Activated naive CD4-positive, alpha-beta T cell treated with anti-CD3 and anti-CD28 coated beads, Interleukin-2, amount 10 ng/mL, durations not matched to agents 7 days and 5 days (primary cell): ENCODE measurements at regions not wholly inside any gene's neighbourhood (a gene's known extent, or its start where the extent isn't known, plus 50 kb on each side); places are given as distances from the start of the nearest gene placed in this dataset.
"Not testable (repeated sequence)": the region's sequence is repeated elsewhere in the genome, so short reads cannot be mapped to it uniquely, and the experiment has no call there.

Source experiments
- CTCF ChIA-PET: fragments of 350-600 bp; sonication (Branson Sonifier 250); formaldehyde crosslinking; loops from one replicate; lab custom pipeline; 2021; ENCODE audit warnings: antibody characterized with exemption; lab: Charles Lee
- DNase-seq: peaks from one replicate; pipeline ENCODE4 v3.0.0-alpha.2; 2020
- H3K27ac Mint-ChIP-seq: one replicate; pipeline ENCODE4 v1.8.0; 2021; ENCODE audit warnings: mild to moderate bottlenecking, moderate library complexity, mixed read lengths
- H3K27me3 Mint-ChIP-seq: one replicate; pipeline ENCODE4 v1.8.0; 2021; ENCODE audit warnings: mild to moderate bottlenecking, mixed read lengths
- H3K36me3 Mint-ChIP-seq: one replicate; pipeline ENCODE4 v1.8.0; 2021; ENCODE audit warnings: mixed read lengths
- H3K4me1 Mint-ChIP-seq: one replicate; pipeline ENCODE4 v1.8.0; 2021; ENCODE audit warnings: mixed read lengths
- H3K4me3 Mint-ChIP-seq: one replicate; pipeline ENCODE4 v1.8.0; 2021; ENCODE audit warnings: mild to moderate bottlenecking, moderate library complexity, mixed read lengths
- H3K9me3 Mint-ChIP-seq: one replicate; pipeline ENCODE4 v1.8.0; 2021; ENCODE audit warnings: mixed read lengths

DNA sequence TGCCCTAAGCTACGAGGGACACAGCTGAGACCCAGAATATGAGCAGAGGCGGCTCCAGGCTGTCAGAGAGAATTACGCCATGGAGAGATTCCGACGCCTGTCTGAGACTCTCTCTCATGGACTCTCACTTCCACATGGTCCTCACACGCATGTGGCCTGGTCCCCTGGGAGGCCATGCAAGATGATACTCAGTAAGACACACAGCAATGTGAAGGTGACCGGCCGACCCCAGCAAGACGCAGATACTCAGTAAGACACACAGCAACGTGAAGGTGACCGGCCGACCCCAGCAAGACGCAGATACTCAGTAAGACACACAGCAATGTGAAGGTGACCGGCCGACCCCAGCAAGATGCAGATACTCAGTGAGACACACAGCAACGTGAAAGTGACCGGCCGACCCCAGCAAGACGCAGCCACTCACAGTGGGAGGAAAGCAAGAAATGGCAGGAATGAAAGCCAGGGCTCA lies 400.8 kb upstream of the MYT1L start:
- CTCF ChIA-PET, result no interaction called here
- no peak overlapping the region for H3K27ac Mint-ChIP-seq
- no peak overlapping the region for H3K4me3 Mint-ChIP-seq
- DNase-seq, result no peak
- no peaks in the 10 kb centered on the region for H3K27me3 Mint-ChIP-seq
- H3K4me1 Mint-ChIP-seq, result no peaks in the 10 kb centered on the region
- H3K9me3 Mint-ChIP-seq, result no peaks in the 10 kb centered on the region
- H3K36me3 Mint-ChIP-seq, result no peaks in the 10 kb centered on the region

DNA sequence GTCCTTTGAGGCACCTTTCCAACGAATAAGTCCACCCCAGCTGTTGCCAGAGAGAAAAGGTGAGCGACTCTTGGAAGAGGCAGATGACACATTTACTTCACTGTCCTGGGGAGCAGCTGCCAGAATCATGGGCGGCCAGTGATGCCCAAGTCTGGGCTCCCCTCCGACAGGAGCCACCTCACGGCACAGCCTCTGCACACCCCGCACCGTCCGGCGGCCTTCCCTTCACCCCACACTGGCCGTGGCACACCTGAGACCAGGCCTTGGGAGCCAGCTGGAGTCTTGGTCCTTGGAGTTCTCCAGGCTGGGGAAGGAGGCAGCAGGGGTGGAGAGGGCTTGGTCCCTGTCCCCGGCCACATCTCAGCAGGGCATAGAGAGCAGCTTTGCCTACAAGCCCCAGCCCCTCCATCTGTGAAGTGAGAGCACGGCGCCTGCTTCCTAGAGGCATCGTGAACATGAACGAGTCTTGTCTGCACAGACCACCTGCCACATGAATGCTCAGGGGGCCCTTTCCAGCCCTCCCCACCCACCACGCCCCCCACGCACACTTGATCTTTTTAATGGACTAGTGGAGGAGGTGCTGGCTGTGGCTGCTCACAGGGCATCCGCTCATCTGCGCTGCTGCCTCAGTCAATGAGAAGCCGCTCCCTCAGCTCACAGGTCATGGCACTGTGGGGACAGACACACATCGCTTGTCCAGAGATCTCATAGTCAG lies 400.2 kb upstream of the MYT1L start:
- CTCF ChIA-PET, result no interaction called here
- no peak overlapping the region for H3K4me3 Mint-ChIP-seq
- no peaks in the 10 kb centered on the region for H3K27me3 Mint-ChIP-seq
- no peaks in the 10 kb centered on the region for H3K36me3 Mint-ChIP-seq
- no peak overlapping the region for H3K27ac Mint-ChIP-seq
- no peak for DNase-seq
- no peaks in the 10 kb centered on the region for H3K4me1 Mint-ChIP-seq
- no peaks in the 10 kb centered on the region for H3K9me3 Mint-ChIP-seq

DNA sequence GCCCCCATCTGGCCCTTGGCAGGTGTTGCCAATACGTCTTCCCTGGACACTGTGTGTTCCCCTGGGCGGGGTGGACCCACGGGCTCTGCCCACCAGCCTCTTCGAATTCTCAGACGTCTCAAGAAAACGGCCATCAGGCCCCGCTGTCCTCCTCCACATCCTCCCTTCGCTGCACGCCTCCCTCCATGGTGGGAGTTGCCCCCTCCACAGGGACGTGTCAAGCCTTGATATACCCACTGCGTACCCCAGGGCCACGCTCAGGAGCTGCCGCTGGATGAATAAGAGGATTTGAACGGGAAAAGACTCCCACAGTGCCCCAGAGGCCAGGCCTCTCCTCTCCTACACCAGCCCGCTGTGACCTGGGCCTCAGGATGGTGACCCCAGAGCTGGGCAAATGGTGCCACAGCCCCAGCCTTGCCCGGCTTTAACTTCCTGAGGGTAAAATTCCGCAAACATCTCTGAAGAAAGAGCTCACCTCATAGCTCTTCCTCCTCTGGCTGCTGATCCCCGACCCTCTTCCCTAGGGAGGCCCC lies 399.3 kb upstream of the MYT1L start:
- CTCF ChIA-PET, result no interaction called here
- no peaks in the 10 kb centered on the region for H3K36me3 Mint-ChIP-seq
- no peak overlapping the region for H3K4me3 Mint-ChIP-seq
- no peaks in the 10 kb centered on the region for H3K27me3 Mint-ChIP-seq
- no peak overlapping the region for H3K27ac Mint-ChIP-seq
- DNase-seq, result no peak
- no peaks in the 10 kb centered on the region for H3K9me3 Mint-ChIP-seq
- no peaks in the 10 kb centered on the region for H3K4me1 Mint-ChIP-seq

DNA sequence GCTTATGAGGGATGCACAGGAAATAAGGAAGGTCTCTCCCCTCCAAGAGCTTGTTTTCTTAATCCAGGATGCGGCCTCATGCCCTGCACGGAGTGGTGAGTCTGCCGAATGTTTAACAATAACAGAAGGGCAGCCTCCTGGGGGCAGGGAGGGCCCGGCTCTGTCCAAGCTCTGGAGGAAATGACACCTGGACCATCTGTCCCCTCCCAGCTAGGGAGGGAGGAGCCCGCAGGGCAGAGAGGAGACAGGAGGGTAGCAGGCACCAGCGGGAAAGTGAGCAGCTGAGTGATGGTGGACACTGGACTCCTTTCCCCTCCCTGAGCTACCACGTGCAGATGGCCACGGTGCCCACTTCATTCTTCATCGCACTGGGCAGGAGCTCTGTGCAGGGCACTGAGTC lies 398.2 kb upstream of the MYT1L start:
- Mint-ChIP-seq H3K9me3 (no peaks in the 10 kb centered on the region), H3K36me3 (no peaks in the 10 kb centered on the region), H3K27ac (no peak overlapping the region), H3K27me3 (no peaks in the 10 kb centered on the region), H3K4me3 (no peak overlapping the region), H3K4me1 (no peaks in the 10 kb centered on the region)
- CTCF ChIA-PET, result no interaction called here
- DNase-seq, result no peak

DNA sequence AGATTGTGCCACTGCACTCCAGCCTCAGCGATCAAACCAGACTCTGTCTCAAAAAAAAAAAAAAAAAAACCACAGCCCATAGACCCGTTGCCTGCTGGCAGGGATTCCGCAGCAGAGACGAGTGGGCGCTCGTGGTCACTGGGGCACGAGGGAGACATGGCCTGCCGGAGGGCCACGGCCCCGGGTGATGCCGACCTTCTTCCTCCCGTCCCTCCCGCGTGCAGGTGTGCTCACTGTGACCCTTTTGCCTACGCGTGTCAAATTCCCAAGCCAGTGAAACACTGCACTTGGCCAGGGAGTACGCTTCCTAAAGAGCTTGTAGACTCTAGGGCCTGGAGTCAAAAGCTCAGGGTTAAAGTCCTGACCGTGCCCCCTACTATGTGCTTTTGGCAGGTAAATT lies 397.6 kb upstream of the MYT1L start:
- Mint-ChIP-seq H3K36me3 (no peaks in the 10 kb centered on the region), H3K9me3 (no peaks in the 10 kb centered on the region), H3K4me1 (no peaks in the 10 kb centered on the region), H3K4me3 (no peak overlapping the region), H3K27ac (no peak overlapping the region), H3K27me3 (no peaks in the 10 kb centered on the region)
- DNase-seq, result no peak
- CTCF ChIA-PET, result no interaction called here

DNA sequence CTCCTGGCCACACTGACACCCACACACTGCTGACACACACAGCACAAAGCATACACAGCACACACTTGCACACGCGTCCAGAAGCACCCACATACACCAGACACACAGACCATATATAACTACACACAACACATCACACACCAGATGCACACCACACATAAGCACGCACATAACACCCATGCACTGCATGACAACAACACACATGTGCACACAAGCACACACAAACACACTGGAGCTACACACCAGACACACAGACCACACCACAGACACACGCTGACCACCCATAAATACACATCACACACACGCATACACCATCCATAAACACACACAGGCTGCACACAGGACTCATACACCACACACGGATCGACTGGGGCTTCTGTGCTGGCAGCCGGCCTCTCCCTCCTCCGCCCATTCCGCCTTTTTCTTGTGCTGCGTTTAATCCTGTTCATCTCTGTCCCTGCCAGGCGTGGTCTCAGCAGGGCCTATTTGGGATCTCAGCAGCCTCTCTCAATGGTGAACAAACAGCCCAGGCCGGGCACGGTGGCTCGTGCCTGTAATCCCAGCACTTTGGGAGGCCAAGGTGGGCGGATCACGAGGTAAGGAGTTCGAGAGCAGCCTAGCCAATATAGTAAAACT lies 396.9 kb upstream of the MYT1L start:
- H3K27me3 Mint-ChIP-seq, result no peaks in the 10 kb centered on the region
- H3K27ac Mint-ChIP-seq, result no peak overlapping the region
- CTCF ChIA-PET, result no interaction called here

DNA sequence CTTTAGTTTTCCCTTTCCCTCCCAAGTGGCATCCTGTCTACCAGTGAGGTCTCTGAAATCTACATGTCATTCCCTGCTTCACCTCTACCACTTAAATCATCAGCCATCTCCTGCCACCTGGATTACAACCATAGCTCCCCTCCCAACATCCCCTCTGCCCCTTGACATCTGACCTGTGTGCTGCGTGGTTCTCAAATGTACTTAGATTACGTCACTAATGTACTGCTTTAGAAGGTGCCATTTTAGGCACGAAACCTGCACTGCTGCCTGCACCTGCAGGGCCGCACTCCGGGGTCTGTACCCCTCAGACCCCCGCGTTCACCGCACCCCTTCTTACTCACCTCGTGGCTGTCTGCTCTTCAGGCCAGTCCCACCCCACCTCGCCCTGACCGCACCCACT lies 395.1 kb upstream of the MYT1L start:
- no peak for DNase-seq
- Mint-ChIP-seq H3K4me1 (no peaks in the 10 kb centered on the region), H3K9me3 (no peaks in the 10 kb centered on the region), H3K27ac (no peak overlapping the region), H3K4me3 (no peak overlapping the region), H3K27me3 (no peaks in the 10 kb centered on the region), H3K36me3 (no peaks in the 10 kb centered on the region)
- CTCF ChIA-PET, result no interaction called here

More for the DNA sequence above, 396.9 kb upstream of the MYT1L start:
- no peaks in the 10 kb centered on the region for H3K36me3 Mint-ChIP-seq
- H3K4me3 Mint-ChIP-seq, result no peak overlapping the region
- no peak for DNase-seq
- no peaks in the 10 kb centered on the region for H3K4me1 Mint-ChIP-seq
- H3K9me3 Mint-ChIP-seq, result no peaks in the 10 kb centered on the region

DNA sequence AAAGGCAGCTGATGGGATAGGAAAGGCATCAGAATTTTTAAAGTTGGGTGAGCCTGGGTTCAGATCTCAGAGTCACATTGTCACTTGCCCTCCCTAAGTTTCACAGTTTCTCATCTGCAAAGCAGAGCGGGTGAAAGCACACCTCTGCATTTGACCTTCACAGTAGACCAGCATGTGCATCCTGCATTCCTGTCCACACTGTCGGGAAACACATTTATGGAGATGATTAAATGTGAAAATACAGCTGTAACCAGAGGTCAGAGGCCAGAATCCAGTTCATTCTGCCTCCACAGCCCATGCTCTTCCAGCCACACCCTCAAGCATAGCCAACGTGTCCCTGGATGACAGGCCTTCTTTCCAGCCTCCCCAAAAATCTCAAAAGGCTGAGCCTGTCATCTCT lies 392.0 kb upstream of the MYT1L start:
- Mint-ChIP-seq H3K27ac (no peak overlapping the region), H3K4me1 (no peaks in the 10 kb centered on the region), H3K4me3 (no peak overlapping the region), H3K27me3 (no peaks in the 10 kb centered on the region), H3K9me3 (no peaks in the 10 kb centered on the region), H3K36me3 (no peaks in the 10 kb centered on the region)
- no peak for DNase-seq
- CTCF ChIA-PET, result no interaction called here

DNA sequence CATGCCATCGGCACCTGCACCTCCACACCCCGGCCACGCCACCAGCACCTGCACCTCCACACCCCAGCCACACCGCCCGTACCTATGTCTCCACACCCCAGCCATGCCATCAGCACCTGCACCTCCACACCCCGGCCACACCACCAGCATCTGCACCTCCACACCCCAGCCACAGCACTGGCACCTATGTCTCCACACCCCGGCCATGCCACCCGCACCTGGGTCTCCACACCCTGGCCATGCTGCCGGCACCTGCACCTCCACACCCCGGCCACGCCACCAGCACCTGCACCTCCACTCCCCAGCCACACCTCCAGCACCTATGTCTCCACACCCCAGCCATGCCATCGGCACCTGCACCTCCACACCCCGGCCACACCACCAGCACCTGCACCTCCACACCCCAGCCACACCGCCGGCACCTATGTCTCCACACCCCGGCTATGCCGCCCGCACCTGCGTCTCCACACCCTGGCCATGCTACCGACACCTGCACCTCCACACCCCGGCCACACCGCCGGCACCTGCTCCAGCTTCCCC lies 390.3 kb upstream of the MYT1L start:
- H3K4me3 Mint-ChIP-seq, result no peak overlapping the region
- H3K4me1 Mint-ChIP-seq, result no peaks in the 10 kb centered on the region
- CTCF ChIA-PET, result no interaction called here
- DNase-seq, result no peak
- H3K9me3 Mint-ChIP-seq, result no peaks in the 10 kb centered on the region
- no peaks in the 10 kb centered on the region for H3K27me3 Mint-ChIP-seq
- no peak overlapping the region for H3K27ac Mint-ChIP-seq
- no peaks in the 10 kb centered on the region for H3K36me3 Mint-ChIP-seq

DNA sequence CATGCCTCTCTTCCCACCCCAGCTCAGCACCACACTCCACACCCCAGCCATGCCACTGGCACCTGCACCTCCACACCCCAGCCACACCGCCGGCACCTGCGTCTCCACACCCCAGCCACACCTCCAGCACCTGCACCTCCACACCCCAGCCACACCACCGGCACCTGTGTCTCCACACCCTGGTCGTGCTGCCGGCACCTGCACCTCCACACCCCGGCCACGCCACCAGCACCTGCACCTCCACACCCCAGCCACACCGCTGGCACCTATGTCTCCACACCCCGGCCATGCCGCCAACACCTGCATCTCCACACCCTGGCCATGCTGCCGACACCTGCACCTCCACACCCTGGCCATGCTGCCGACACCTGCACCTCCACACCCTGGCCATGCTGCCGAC lies 389.7 kb upstream of the MYT1L start:
- H3K27ac Mint-ChIP-seq, H3K4me1 Mint-ChIP-seq, H3K4me3 Mint-ChIP-seq, CTCF ChIA-PET, H3K9me3 Mint-ChIP-seq, H3K27me3 Mint-ChIP-seq, DNase-seq, H3K36me3 Mint-ChIP-seq: not testable (repeated sequence)

DNA sequence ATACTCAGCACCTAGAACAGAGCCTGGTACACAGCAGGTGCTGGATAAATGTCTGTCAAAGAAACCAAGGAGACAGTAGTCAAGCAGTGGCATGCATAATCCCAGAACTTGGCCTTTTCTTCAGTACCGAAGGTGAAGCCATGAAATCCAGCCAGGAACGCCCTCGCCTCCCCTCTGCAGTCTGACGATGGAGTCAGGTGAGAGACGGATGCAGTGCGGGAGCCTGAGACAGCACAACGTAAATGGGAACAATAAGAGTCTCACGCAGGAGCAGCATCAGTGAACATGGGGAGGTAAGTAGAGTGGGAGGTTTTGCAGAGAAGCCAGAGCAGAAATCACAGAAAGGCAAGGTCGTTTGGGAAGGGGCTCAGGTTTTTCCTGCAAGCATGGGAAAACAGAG lies 389.3 kb upstream of the MYT1L start:
- no peak overlapping the region for H3K27ac Mint-ChIP-seq
- H3K36me3 Mint-ChIP-seq, result no peaks in the 10 kb centered on the region
- no peaks in the 10 kb centered on the region for H3K4me1 Mint-ChIP-seq
- no peaks in the 10 kb centered on the region for H3K9me3 Mint-ChIP-seq
- no peak for DNase-seq
- no peaks in the 10 kb centered on the region for H3K27me3 Mint-ChIP-seq
- CTCF ChIA-PET, result no interaction called here
- H3K4me3 Mint-ChIP-seq, result no peak overlapping the region

DNA sequence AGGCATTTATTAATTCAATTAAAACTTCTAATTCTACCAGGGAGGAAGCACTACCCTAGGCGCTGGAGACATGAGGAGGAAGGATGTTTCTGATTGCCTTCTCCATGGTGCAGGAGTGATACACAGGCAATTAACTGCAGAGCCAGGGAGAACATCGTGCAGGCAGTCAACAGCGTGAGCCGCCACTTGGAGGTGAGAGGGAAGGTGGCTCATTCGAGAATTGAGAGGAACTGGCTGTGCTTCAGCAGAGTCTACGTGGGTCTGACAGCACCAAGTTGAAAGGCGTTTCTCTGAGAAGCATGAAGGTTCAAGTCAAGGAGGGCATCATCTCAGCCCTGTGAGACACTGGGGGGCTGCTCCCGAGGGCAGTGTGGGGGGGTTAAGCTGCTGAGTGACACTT lies 388.7 kb upstream of the MYT1L start:
- H3K4me1 Mint-ChIP-seq, result no peaks in the 10 kb centered on the region
- CTCF ChIA-PET, result no interaction called here
- no peaks in the 10 kb centered on the region for H3K36me3 Mint-ChIP-seq
- DNase-seq, result no peak
- H3K9me3 Mint-ChIP-seq, result no peaks in the 10 kb centered on the region
- H3K4me3 Mint-ChIP-seq, result no peak overlapping the region
- no peak overlapping the region for H3K27ac Mint-ChIP-seq
- no peaks in the 10 kb centered on the region for H3K27me3 Mint-ChIP-seq

DNA sequence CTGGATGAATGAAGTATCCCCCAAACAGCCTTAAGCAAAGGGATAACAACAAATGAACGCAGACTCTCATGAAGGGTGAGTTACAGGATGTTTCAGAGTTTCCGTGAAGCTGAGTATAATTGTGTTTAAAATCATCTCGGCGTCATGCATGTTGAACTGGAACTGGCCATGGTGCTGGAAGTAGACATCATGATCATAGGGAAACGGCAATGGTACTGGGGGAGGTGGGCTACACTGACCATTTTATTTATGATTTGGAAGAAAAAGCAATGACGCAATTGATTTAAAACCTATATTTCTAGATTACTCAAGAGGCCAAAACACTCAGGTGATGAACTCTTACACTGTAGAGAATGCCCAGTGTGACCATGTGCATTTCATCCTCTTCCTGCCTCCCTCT lies 387.9 kb upstream of the MYT1L start:
- DNase-seq, result no peak
- H3K27me3 Mint-ChIP-seq, result no peaks in the 10 kb centered on the region
- H3K36me3 Mint-ChIP-seq, result no peaks in the 10 kb centered on the region
- no peak overlapping the region for H3K27ac Mint-ChIP-seq
- H3K9me3 Mint-ChIP-seq, result no peaks in the 10 kb centered on the region
- no peak overlapping the region for H3K4me3 Mint-ChIP-seq
- no peaks in the 10 kb centered on the region for H3K4me1 Mint-ChIP-seq
- CTCF ChIA-PET, result no interaction called here

DNA sequence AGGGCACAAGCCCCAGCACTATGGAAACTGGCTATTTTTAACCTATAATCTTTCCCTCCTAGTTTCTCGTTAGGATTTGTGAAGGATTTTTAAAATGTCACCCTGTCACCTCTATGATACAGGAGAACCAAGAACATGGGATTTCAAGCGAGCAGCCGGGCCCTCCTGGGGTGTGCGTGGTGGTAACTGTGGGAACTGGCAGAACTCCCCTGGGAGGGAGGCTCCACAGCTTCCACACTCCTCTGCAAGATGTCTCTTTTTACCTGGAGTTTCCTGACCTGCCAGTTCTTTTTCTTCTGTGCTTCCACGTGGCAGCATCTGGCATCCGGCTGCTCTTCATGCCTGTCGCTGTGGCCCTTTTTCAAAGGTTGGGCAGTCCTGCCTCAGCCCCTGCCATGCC lies 386.3 kb upstream of the MYT1L start:
- no peaks in the 10 kb centered on the region for H3K4me1 Mint-ChIP-seq
- H3K36me3 Mint-ChIP-seq, result no peaks in the 10 kb centered on the region
- CTCF ChIA-PET, result no interaction called here
- no peak overlapping the region for H3K4me3 Mint-ChIP-seq
- H3K27me3 Mint-ChIP-seq, result no peaks in the 10 kb centered on the region
- no peak overlapping the region for H3K27ac Mint-ChIP-seq
- H3K9me3 Mint-ChIP-seq, result no peaks in the 10 kb centered on the region
- no peak for DNase-seq

DNA sequence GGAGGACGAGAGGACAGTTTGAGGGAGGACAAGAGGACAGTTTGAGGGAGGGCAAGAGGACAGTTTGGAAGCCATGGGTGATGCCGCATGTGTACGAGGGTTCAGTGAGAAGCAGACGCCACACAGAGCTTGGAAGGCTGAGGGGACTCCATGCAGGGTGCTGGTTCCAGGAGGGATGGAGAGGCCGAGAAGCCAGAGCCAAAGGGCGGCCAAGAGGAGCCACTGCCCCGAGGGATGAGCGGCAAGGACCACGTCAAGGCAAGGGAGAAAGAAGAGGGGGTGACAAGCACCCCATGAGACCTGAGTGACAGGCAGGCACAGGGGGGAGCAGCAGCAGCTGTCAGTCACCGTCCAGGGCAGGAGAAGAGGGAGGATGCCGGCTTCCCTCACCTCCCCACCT lies 385.7 kb upstream of the MYT1L start:
- no peaks in the 10 kb centered on the region for H3K36me3 Mint-ChIP-seq
- no peaks in the 10 kb centered on the region for H3K27me3 Mint-ChIP-seq
- DNase-seq, result no peak
- no peaks in the 10 kb centered on the region for H3K9me3 Mint-ChIP-seq
- no peak overlapping the region for H3K27ac Mint-ChIP-seq
- H3K4me3 Mint-ChIP-seq, result no peak overlapping the region
- CTCF ChIA-PET, result no interaction called here
- no peaks in the 10 kb centered on the region for H3K4me1 Mint-ChIP-seq
